CD14-positive monocyte (primary cell): ENCODE measurements at regions not wholly inside any gene's neighbourhood (a gene's known extent, or its start where the extent isn't known, plus 50 kb on each side); places are given as distances from the start of the nearest gene placed in this dataset.

Source experiments
- DNase-seq, 3 donors: peaks; one replicate each; pipeline ENCODE4 v3.0.0-alpha.2; 2011 to 2022
- H2AFZ ChIP-seq: 2 replicates; pipeline ENCODE4 v1.6.0; 2012; ENCODE audit warnings: mild to moderate bottlenecking, low read depth, low read length, inconsistent platforms; ENCODE audit not compliant: insufficient read depth, poor library complexity, severe bottlenecking
- H3K27ac ChIP-seq, 2 donors: 1 replicate in 1 of 2; 2 replicates in 1 of 2; pipeline ENCODE4 v1.5.1; 2012 to 2013; ENCODE audit warnings: low read length in 2 of 2, control low read depth in 1 of 2, inconsistent platforms in 1 of 2, low read depth in 1 of 2, mild to moderate bottlenecking in 1 of 2
- H3K27me3 ChIP-seq, 2 donors: one replicate each; pipeline versions ENCODE4 v1.6.0 to v1.6.1; 2011 to 2013; ENCODE audit warnings: low read length in 2 of 2; ENCODE audit not compliant: control insufficient read depth in 2 of 2, insufficient read depth in 2 of 2
- H3K36me3 ChIP-seq, 2 donors: replicated peaks in 1 of 2; 1 replicate in 1 of 2; 2 replicates in 1 of 2; pipeline versions ENCODE4 v1.5.1 to v1.6.1; 2012 to 2013; ENCODE audit warnings: low read length in 2 of 2, control low read depth in 1 of 2, inconsistent platforms in 1 of 2, mild to moderate bottlenecking in 1 of 2; ENCODE audit not compliant: insufficient read depth in 2 of 2, control insufficient read depth in 1 of 2
- H3K4me1 ChIP-seq, 2 donors: 1 replicate in 1 of 2; 2 replicates in 1 of 2; pipeline versions ENCODE4 v1.5.1 to v1.6.1; 2012 to 2013; ENCODE audit warnings: low read length in 2 of 2, control low read depth in 1 of 2, inconsistent platforms in 1 of 2, mild to moderate bottlenecking in 1 of 2, moderate library complexity in 1 of 2; ENCODE audit not compliant: insufficient read depth in 2 of 2, control insufficient read depth in 1 of 2
- H3K4me2 ChIP-seq: replicated peaks from 2 replicates; pipeline ENCODE3; 2012; ENCODE audit warnings: low read length, moderate library complexity, mild to moderate bottlenecking; ENCODE audit not compliant: poor library complexity, severe bottlenecking; ENCODE audit errors: extremely low read depth
- H3K4me3 ChIP-seq, 3 experiments: fragments of 200-600 bp in 1 of 3; sonication (generic) in 1 of 3; replicated peaks in 1 of 3; 1 replicate in 2 of 3; 2 replicates in 1 of 3; pipeline ENCODE4 v1.5.1; 2011 to 2013; ENCODE audit warnings: low read length in 3 of 3, mild to moderate bottlenecking in 3 of 3, control low read depth in 2 of 3, low read depth in 2 of 3, inconsistent platforms in 1 of 3, moderate library complexity in 1 of 3
- H3K79me2 ChIP-seq: 2 replicates; pipeline ENCODE4 v1.6.0; 2012; ENCODE audit warnings: mild to moderate bottlenecking, control low read depth, inconsistent platforms, low read length, moderate library complexity; ENCODE audit not compliant: insufficient read depth
- H3K9ac ChIP-seq: 2 replicates; pipeline ENCODE4 v1.6.0; 2017; ENCODE audit warnings: low read length, mild to moderate bottlenecking; ENCODE audit not compliant: insufficient read depth, poor library complexity, severe bottlenecking
- H3K9me3 ChIP-seq, 2 donors: replicated peaks in 1 of 2; 1 replicate in 1 of 2; 2 replicates in 1 of 2; pipeline versions ENCODE4 v1.5.1 to v1.6.1; 2012 to 2013; ENCODE audit warnings: low read length in 2 of 2, control low read depth in 1 of 2; ENCODE audit not compliant: control insufficient read depth in 1 of 2, insufficient read depth in 1 of 2
- H4K20me1 ChIP-seq: 2 replicates; pipeline ENCODE4 v1.6.0; 2012; ENCODE audit warnings: mild to moderate bottlenecking, low read length, control low read depth, moderate library complexity; ENCODE audit not compliant: insufficient read depth
- H3K27ac Mint-ChIP-seq, 7 donors: one replicate each; pipeline ENCODE4 v1.8.0; 2020; ENCODE audit warnings: mild to moderate bottlenecking in 7 of 7, mixed read lengths in 7 of 7, moderate library complexity in 6 of 7, inconsistent platforms in 2 of 7
- H3K27me3 Mint-ChIP-seq, 3 donors: one replicate each; pipeline ENCODE4 v1.8.0; 2021 to 2022; ENCODE audit warnings: low read depth in 3 of 3, mild to moderate bottlenecking in 3 of 3, mixed read lengths in 3 of 3, moderate library complexity in 3 of 3, inconsistent platforms in 1 of 3
- H3K36me3 Mint-ChIP-seq, 2 donors: one replicate each; pipeline ENCODE4 v1.8.0; 2020; ENCODE audit warnings: mixed read lengths in 2 of 2, inconsistent platforms in 1 of 2, mild to moderate bottlenecking in 1 of 2
- H3K4me1 Mint-ChIP-seq: one replicate; pipeline ENCODE4 v1.8.0; 2020; ENCODE audit warnings: mild to moderate bottlenecking, mixed read lengths
- H3K4me3 Mint-ChIP-seq, 2 donors: one replicate each; pipeline ENCODE4 v1.8.0; 2020; ENCODE audit warnings: mild to moderate bottlenecking in 2 of 2, mixed read lengths in 2 of 2, moderate library complexity in 1 of 2
- H3K9me3 Mint-ChIP-seq, 7 donors: one replicate each; pipeline ENCODE4 v1.8.0; 2020 to 2022; ENCODE audit warnings: mixed read lengths in 7 of 7, mild to moderate bottlenecking in 6 of 7, moderate library complexity in 6 of 7, inconsistent platforms in 2 of 7
- WGBS: methylation state at CpG from one replicate; pipeline ENCODE4 v1.1.5; 2013; ENCODE audit warnings: missing lambda C conversion rate; ENCODE audit not compliant: insufficient coverage; 5-methylcytosine and 5-hydroxymethylcytosine counted together
- intact Hi-C, 2 donors: fragments of 100-400 bp; cut with micrococcal nuclease; formaldehyde crosslinking; loops; one replicate each; pipeline versions ENCODE4 v1.15.0 to v1.15.1; 2023
- TF ChIP-seq, protein P1 (sequence below): fragments of 200-600 bp; IDR thresholded peaks from one replicate; pipeline ENCODE4 v1.8.0; 2022; ENCODE audit warnings: antibody characterized with exemption, mild to moderate bottlenecking

DNA sequence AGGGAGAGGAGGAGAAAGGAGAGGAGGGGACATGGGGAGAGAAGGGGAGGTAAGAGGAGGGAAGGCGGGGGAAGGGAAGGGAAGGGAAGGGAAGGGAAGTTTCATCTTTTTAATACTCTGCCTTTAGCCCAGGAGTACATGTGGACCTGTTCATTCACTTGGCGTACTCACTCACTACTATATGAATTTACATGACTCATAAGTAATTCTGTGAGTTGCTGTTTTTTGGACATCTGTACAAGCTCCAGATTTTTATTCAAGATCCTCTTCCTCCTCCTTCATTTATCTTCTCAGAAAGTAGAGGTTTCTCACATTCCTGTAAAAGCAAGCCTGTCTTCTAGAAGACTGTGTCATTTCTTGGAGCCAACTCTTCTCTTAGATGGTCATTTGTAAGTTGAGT is 84.6 kb downstream of the RDH14 start:
- Histone ChIP-seq H3K27ac (no peak overlapping the region), H3K9me3 (no peaks in the 10 kb centered on the region), H3K9ac (no peak overlapping the region), H3K4me1 (no peaks in the 10 kb centered on the region), H3K4me2 (no peak overlapping the region), H3K79me2 (no peaks in the 10 kb centered on the region), H3K36me3 (no peaks in the 10 kb centered on the region), H3K27me3 (no peaks in the 10 kb centered on the region), H4K20me1 (no peaks in the 10 kb centered on the region), H2AFZ (no peak overlapping the region), H3K4me3 (no peak overlapping the region)
- H3K27me3 Mint-ChIP-seq: peaks cover 0 to 4% (median 0%) of the 10 kb centered on the region in 3 donors
- H3K27ac Mint-ChIP-seq: no peak overlapping the region
- no peaks in the 10 kb centered on the region for H3K9me3 Mint-ChIP-seq
- TF ChIP-seq, protein P1, sequence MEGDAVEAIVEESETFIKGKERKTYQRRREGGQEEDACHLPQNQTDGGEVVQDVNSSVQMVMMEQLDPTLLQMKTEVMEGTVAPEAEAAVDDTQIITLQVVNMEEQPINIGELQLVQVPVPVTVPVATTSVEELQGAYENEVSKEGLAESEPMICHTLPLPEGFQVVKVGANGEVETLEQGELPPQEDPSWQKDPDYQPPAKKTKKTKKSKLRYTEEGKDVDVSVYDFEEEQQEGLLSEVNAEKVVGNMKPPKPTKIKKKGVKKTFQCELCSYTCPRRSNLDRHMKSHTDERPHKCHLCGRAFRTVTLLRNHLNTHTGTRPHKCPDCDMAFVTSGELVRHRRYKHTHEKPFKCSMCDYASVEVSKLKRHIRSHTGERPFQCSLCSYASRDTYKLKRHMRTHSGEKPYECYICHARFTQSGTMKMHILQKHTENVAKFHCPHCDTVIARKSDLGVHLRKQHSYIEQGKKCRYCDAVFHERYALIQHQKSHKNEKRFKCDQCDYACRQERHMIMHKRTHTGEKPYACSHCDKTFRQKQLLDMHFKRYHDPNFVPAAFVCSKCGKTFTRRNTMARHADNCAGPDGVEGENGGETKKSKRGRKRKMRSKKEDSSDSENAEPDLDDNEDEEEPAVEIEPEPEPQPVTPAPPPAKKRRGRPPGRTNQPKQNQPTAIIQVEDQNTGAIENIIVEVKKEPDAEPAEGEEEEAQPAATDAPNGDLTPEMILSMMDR: no peak
- H3K4me1 Mint-ChIP-seq: no peaks in the 10 kb centered on the region
- no peak overlapping the region for H3K4me3 Mint-ChIP-seq
- intact Hi-C loops: no loop called here
- DNase-seq: no peak
- WGBS: no CpG with 5 or more reads among the region's 2 CpGs
- no peaks in the 10 kb centered on the region for H3K36me3 Mint-ChIP-seq

DNA sequence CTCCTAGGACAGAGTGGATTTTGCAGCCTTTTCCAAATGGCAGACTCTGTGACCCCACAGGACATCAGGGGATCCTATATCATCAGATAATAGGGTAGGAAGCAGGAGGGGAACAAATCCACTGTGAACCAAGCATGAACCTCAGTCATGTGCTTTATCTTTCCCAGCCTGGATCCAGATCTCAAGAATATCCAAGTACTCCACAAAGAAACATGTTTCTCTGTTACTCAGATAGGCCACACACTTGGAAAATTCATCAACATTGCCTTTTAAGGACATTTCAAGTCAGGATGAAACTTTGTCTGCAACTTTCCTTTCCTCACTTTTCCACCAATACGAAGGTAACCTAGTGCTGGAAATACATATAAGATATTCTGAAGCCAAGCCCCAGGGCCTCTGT is 85.8 kb downstream of the RDH14 start:
- DNase-seq: no peak
- Histone ChIP-seq H3K9me3 (no peaks in the 10 kb centered on the region), H4K20me1 (no peaks in the 10 kb centered on the region), H3K27ac (no peak overlapping the region), H2AFZ (no peak overlapping the region), H3K9ac (no peak overlapping the region), H3K4me2 (no peak overlapping the region), H3K79me2 (no peaks in the 10 kb centered on the region), H3K36me3 (no peaks in the 10 kb centered on the region), H3K4me1 (no peaks in the 10 kb centered on the region), H3K27me3 (no peaks in the 10 kb centered on the region), H3K4me3 (no peak overlapping the region)
- Mint-ChIP-seq H3K9me3 (peaks cover 0 to 4% (median 0%) of the 10 kb centered on the region in 7 donors), H3K36me3 (no peaks in the 10 kb centered on the region), H3K27ac (no peak overlapping the region), H3K4me1 (no peaks in the 10 kb centered on the region), H3K27me3 (peaks cover 0 to 4% (median 0%) of the 10 kb centered on the region in 3 donors), H3K4me3 (no peak overlapping the region)
- WGBS: no CpG with 5 or more reads among the region's 1 CpG
- TF ChIP-seq, protein P1: no peak
- intact Hi-C loops: no loop called here
